ENCODE measurements at regions not wholly inside any gene's neighbourhood (a gene's known extent, or its start where the extent isn't known, plus 50 kb on each side); places are given as distances from the start of the nearest gene placed in this dataset.

GRCh38 chr12:46443594-46444263, 71.2 kb upstream of the SLC38A2 start:
- TF ChIP-seq POLR2AphosphoS5 (IDR thresholded peaks at IDR 0.05; ENCODE audit: low read depth, low read length) (no peak), POLR2A (IDR thresholded peaks at IDR 0.05; ENCODE audit: low read depth, low read length) (no peak), SPI1 (IDR thresholded peaks at IDR 0.05; ENCODE audit: low read depth, low read length) (no peak), TAF1 (IDR thresholded peaks at IDR 0.05; ENCODE audit: low read depth, low read length) (no peak), POU2F2 (IDR thresholded peaks at IDR 0.05; ENCODE audit: low read depth, low read length) (no peak), PAX5 (IDR thresholded peaks at IDR 0.05; ENCODE audit: insufficient read depth, low read length, severe bottlenecking) (no peak)

All from GM12891 (cell line).